Skeletal muscle satellite cell (primary cell): ENCODE measurements at regions not wholly inside any gene's neighbourhood (a gene's known extent, or its start where the extent isn't known, plus 50 kb on each side); places are given as distances from the start of the nearest gene placed in this dataset.

ENCODE experiments used
- H3K27me3 ChIP-seq: 2 replicates; pipeline ENCODE4 v1.7.0; 2013; ENCODE audit warnings: low read length; ENCODE audit not compliant: control insufficient read depth, insufficient read depth
- H3K36me3 ChIP-seq: 2 replicates; pipeline ENCODE4 v1.7.0; 2013; ENCODE audit warnings: mild to moderate bottlenecking, control low read depth, low read length; ENCODE audit not compliant: insufficient read depth
- H3K4me1 ChIP-seq: 2 replicates; pipeline ENCODE4 v1.7.0; 2013; ENCODE audit warnings: low read length; ENCODE audit not compliant: control insufficient read depth, insufficient read depth
- H3K4me2 ChIP-seq: 2 replicates; pipeline ENCODE4 v1.7.0; 2013; ENCODE audit warnings: mild to moderate bottlenecking, low read length
- H3K4me3 ChIP-seq: 2 replicates; pipeline ENCODE4 v1.7.0; 2013; ENCODE audit warnings: low read length
- H3K9ac ChIP-seq: 2 replicates; pipeline ENCODE4 v1.7.0; 2013; ENCODE audit warnings: mild to moderate bottlenecking, low read depth, low read length, moderate library complexity
- H3K9me3 ChIP-seq: replicated peaks from 2 replicates; pipeline ENCODE4 v1.7.0; 2013; ENCODE audit warnings: mild to moderate bottlenecking, control low read depth, low read length

DNA sequence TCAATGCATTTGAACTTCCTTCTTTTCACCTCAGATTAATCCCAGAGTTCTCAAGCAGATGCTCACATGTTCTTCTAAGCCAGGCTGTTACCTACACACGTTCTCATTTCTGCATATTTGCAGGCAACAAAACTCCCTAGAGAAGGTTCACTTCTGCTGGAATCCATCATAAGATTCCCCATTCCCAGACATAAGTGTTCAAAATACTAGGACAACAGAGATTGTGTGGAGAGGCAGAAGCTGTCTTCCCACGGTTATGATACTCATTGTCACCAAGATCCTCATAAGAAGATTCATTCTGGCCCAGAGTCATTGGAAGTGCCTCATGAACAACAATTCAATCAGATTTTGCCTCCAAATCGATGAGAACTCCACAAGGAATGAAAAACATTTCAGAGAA lies 931.6 kb upstream of the MIR17HG start:
- peaks cover 40% of the 10 kb centered on the region for H3K4me1 ChIP-seq
- no peaks in the 10 kb centered on the region for H3K9me3 ChIP-seq
- peak overlapping the region; percentile 50 for H3K9ac ChIP-seq
- no peaks in the 10 kb centered on the region for H3K36me3 ChIP-seq
- H3K27me3 ChIP-seq, result no peaks in the 10 kb centered on the region
- peak overlapping the region; percentile 30 for H3K4me2 ChIP-seq
- H3K4me3 ChIP-seq, result no peak overlapping the region

DNA sequence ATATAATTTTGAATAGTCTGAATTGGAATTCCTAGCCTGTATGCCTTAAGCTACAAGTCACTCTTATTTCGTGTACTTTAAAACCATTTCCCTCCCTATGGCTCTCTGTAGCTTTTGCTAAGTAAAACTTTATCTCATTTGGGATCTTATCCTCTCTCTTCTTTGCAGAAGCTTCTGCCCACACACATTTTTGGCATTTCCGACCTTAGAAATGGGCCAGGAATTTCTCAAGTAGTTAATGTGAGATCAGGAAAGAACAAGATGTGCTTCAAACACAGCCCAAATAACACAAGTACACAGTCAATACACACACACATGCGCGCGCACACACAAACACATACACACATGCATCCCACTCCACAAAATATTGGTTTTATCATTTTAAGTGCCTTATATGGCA lies 931.0 kb upstream of the MIR17HG start:
- Histone ChIP-seq H3K4me2 (peak overlapping the region; percentile 30), H3K4me3 (no peak overlapping the region), H3K4me1 (peaks cover 40% of the 10 kb centered on the region), H3K27me3 (no peaks in the 10 kb centered on the region), H3K9me3 (no peaks in the 10 kb centered on the region), H3K9ac (peak overlapping the region; percentile 50), H3K36me3 (no peaks in the 10 kb centered on the region)

DNA sequence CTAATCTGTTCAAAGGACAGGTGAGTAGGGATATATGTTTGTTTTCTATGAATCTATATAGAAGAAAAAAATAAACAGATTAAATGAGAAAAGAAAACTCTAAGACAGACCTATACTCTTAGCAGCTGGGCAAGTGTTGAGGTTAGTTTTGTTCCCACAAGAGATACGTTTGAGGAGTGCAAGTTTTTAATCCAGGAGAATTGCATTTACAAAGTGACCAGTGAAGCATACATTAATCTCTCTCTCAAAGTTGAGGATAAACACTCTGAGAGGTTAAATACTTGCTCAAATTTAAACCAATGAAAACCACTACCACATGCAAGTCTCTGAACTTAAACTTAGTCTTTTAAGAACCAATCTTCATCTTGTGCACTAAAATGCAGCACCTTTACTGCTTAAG lies 930.5 kb upstream of the MIR17HG start:
- Histone ChIP-seq H3K9ac (peak overlapping the region; percentile 4), H3K4me1 (peaks cover 40% of the 10 kb centered on the region), H3K9me3 (no peaks in the 10 kb centered on the region), H3K27me3 (no peaks in the 10 kb centered on the region), H3K4me3 (no peak overlapping the region), H3K4me2 (peak overlapping the region; percentile 30), H3K36me3 (no peaks in the 10 kb centered on the region)

DNA sequence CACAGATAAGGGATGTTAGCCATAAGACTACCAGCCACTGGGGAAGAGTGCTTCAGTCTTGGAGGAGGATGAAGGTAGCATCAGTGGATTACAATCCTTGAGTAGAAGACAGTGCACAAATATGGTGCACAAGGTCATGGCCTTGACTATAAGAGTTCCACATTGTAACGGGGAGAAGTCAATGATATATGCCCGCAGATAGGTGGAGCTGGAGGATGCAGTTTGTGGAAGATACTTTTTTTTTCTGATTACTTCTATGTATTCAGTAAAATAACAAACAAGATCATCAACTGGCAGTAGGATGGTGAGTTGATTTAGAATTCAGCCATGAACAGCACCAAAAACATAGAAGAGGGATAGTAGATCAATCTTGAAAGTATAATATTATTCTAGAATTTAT lies 926.8 kb upstream of the MIR17HG start:
- Histone ChIP-seq H3K4me3 (no peak overlapping the region), H3K4me1 (peaks cover 21% of the 10 kb centered on the region), H3K9ac (no peak overlapping the region), H3K36me3 (no peaks in the 10 kb centered on the region), H3K4me2 (no peak overlapping the region), H3K27me3 (no peaks in the 10 kb centered on the region), H3K9me3 (no peaks in the 10 kb centered on the region)

DNA sequence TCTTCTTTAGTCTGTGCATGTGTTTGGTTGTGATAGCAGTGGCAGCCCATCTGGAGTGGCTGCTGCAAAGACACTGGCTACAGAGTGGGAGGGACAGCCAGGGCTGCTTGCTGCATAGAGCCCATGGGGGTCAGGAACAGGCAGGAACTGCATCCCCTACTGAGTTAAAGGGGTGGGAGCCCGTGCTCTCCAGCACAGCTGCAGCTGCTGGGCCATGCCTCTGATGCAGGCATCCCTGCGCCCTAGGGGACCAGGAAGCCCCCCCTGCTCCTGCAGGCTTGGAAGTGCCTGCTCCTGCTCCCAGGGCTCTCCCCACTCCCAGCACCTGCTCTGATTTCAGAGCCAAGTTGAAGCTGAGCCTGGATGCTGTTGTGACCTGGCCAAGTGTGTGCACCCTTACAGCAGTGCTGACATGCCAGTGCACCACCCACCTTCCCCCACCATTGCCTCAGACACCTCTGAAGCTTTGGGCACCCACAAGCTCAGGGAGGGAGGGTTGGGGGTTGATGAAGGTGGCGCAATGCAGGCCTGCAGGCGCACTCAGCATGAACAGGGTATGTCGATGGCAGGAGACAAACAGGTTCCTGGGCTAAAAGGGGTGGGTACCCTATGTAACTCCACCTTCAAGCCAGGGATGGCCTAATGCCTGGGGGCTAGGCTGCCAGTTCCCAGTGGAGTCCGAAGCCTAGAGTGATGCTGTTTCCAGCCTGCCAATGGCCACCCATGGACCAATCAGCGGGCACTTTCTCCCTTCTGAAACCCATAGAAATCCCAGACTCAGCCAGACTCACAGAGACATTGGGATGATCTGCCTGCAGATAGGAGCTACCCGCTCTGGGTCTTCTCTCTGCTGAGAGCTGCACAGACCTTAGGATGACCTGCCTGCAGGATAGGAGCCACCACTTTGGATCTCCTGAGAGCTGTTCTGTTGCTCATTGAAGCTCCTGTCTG lies 919.9 kb upstream of the MIR17HG start:
- no peak overlapping the region for H3K4me3 ChIP-seq
- H3K36me3 ChIP-seq, result no peaks in the 10 kb centered on the region
- no peaks in the 10 kb centered on the region for H3K4me1 ChIP-seq
- no peaks in the 10 kb centered on the region for H3K9me3 ChIP-seq
- no peaks in the 10 kb centered on the region for H3K27me3 ChIP-seq
- no peak overlapping the region for H3K4me2 ChIP-seq
- no peak overlapping the region for H3K9ac ChIP-seq

DNA sequence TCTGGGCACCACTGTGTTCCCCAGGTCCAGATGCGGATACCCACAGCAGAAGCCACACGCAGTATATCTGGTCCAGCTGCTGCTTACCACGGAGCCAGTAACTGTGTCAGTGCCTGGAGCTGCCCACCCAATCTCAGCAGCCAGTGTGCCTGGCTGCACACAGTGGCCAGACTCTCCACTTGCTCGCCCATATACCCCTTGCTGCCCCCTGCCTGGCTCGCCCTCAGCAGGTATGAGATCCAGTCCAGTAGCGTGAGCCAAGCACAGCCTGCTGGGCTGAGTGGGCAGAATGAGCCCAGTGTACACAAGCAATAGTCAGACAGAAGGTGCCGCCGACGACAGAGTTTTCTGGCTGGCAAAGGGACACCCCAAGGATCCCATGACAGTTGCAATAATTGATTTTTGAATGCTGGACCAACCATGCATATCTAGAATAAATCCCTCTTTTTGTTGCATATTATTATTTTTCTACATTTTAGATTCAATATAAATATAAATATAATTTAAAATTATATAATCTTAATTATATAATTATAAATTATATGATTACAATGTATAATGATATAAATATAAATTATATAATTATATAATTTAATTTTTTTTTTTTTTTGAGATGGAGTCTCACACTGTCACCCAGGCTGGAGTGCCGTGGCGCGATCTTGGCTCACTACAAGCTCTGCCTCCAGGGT lies 918.8 kb upstream of the MIR17HG start:
- H3K4me1 ChIP-seq, result no peaks in the 10 kb centered on the region
- H3K27me3 ChIP-seq, result no peaks in the 10 kb centered on the region
- H3K36me3 ChIP-seq, result no peaks in the 10 kb centered on the region
- no peak overlapping the region for H3K9ac ChIP-seq
- no peak overlapping the region for H3K4me2 ChIP-seq
- H3K4me3 ChIP-seq, result no peak overlapping the region
- H3K9me3 ChIP-seq, result no peaks in the 10 kb centered on the region

DNA sequence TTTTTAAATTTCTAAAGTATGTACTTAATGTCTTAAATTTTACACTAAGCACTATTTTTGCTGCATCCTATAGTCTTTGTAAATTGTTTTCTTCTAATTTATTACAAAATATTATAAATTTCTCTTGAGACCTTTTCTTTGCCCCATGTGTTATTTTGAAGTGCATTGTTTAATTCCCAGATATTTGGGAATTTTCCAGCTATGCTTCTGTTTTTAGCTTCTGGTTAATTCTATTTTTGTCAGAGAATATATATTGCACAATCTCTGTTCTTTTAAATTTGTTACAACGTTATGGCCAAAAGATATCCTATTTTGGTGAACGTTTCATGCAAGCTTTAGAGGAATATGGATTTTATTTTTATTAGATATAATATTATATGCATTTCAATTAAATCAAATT lies 917.4 kb upstream of the MIR17HG start:
- Histone ChIP-seq H3K4me3 (no peak overlapping the region), H3K36me3 (no peaks in the 10 kb centered on the region), H3K4me1 (no peaks in the 10 kb centered on the region), H3K9me3 (no peaks in the 10 kb centered on the region), H3K9ac (no peak overlapping the region), H3K27me3 (no peaks in the 10 kb centered on the region), H3K4me2 (no peak overlapping the region)

DNA sequence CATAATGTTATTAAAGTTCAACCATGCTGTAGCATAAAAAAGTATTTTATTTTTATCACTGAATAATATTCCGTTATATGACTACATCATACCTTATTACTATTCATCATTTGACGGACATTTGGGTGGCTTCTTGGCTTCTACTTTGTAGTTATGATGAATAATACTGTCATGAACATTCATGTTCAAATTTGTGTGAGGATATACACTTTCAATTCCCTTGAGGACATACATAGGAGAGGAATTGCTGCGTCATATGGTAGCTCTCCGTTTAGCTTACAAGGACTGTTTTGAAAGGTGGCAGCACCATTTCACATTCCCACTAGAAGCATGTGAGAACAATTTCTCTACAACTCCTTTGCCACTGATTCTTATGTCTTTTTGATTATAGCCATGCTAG lies 910.8 kb upstream of the MIR17HG start:
- H3K9ac ChIP-seq, result no peak overlapping the region
- no peaks in the 10 kb centered on the region for H3K9me3 ChIP-seq
- no peaks in the 10 kb centered on the region for H3K4me1 ChIP-seq
- H3K27me3 ChIP-seq, result no peaks in the 10 kb centered on the region
- no peaks in the 10 kb centered on the region for H3K36me3 ChIP-seq
- no peak overlapping the region for H3K4me3 ChIP-seq
- no peak overlapping the region for H3K4me2 ChIP-seq

DNA sequence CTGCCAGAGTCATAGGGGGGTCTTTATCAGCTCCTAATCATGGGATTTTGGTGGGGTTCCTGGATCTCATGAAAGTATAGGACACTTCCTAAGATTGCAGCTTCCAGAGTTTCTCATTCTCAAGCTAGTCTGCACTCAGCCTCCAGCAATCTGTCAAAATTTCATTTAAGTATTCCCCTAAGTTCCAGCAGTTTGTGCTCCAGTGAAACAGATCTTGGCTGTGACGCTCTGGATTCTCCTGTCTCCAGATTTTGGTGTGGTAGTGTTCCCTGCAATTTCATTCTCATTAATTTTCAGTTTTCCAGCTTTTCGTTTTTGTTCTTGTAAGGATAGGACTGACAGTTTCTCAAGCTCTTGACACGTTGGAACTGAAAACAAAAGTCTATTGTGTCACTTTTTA lies 908.9 kb upstream of the MIR17HG start:
- Histone ChIP-seq H3K4me1 (no peaks in the 10 kb centered on the region), H3K36me3 (no peaks in the 10 kb centered on the region), H3K4me3 (no peak overlapping the region), H3K27me3 (no peaks in the 10 kb centered on the region), H3K9ac (no peak overlapping the region), H3K4me2 (no peak overlapping the region), H3K9me3 (no peaks in the 10 kb centered on the region)

DNA sequence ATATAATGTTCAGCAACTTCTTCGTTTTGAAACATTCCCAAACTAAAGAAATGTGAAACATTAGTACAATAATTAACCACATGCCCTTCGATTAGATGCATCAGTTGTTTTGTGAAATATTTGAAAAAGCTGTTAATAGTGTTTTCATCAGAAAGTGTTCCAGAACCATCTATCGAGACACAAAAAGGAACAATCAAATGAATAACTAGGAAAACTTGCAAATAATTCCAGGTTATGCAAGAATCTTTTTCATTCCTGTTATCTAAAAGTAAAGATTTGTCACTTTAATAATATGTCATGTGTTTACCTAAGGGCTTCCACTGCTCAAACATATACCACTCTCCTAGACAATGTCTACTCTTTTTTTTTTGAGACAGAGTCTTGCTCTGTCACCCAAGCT lies 904.2 kb upstream of the MIR17HG start:
- no peak overlapping the region for H3K4me2 ChIP-seq
- peaks cover 31% of the 10 kb centered on the region for H3K4me1 ChIP-seq
- H3K27me3 ChIP-seq, result no peaks in the 10 kb centered on the region
- H3K4me3 ChIP-seq, result no peak overlapping the region
- no peaks in the 10 kb centered on the region for H3K9me3 ChIP-seq
- H3K36me3 ChIP-seq, result no peaks in the 10 kb centered on the region
- H3K9ac ChIP-seq, result no peak overlapping the region

DNA sequence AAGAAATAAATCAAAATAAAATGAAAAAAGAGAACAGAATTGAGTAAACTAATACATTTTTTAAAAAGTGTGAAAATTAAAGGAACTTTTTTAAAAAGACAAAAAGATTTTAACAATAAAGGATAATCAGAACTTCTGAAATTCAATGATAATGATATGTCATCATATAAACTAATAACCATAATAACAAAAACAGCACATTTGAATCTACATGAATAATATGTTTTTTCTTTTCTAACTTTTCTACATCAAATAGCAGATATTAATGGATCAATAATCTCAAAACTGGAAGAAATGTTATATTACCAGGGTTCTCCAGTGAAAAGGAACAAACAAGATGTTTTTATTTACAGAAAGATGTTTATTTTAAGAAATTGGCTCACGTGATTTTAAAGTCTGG lies 903.3 kb upstream of the MIR17HG start:
- H3K36me3 ChIP-seq, result no peaks in the 10 kb centered on the region
- no peak overlapping the region for H3K4me2 ChIP-seq
- H3K4me1 ChIP-seq, result peaks cover 36% of the 10 kb centered on the region
- H3K9me3 ChIP-seq, result no peaks in the 10 kb centered on the region
- H3K27me3 ChIP-seq, result no peaks in the 10 kb centered on the region
- no peak overlapping the region for H3K4me3 ChIP-seq
- H3K9ac ChIP-seq, result no peak overlapping the region
